ENCODE measurements at regions not wholly inside any gene's neighbourhood (a gene's known extent, or its start where the extent isn't known, plus 50 kb on each side); places are given as distances from the start of the nearest gene placed in this dataset.

DNA sequence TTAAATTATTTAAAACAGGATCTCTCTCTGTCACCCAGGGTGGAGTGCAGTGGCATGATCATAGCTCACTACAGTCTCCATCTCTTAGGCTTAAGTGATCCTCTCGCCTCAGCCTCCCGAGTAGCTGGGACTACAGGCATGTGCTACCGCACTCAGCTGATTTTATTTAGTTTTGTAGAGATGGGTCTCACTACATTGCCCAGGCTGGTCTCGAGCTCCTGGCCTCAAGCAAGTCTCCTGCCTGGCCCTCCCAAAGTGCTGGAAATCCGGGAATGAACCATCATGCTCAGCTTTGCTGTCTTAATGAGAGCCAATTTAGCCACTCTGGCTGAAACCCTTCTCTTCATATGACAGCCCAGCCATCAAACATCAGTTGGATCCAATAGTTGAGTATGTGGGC, 53.3 kb upstream of the NRP1 start:
- Histone ChIP-seq H3K4me3 (ENCODE audit: insufficient read depth, low read depth, low read length) (no peak overlapping the region), H3K27me3 (ENCODE audit: control insufficient read depth, insufficient read depth, low read length) (no peaks in the 10 kb centered on the region), H3K36me3 (replicated peaks; ENCODE audit: control insufficient read depth, insufficient read depth, low read length) (no peaks in the 10 kb centered on the region)
- no peak for DNase-seq

DNA sequence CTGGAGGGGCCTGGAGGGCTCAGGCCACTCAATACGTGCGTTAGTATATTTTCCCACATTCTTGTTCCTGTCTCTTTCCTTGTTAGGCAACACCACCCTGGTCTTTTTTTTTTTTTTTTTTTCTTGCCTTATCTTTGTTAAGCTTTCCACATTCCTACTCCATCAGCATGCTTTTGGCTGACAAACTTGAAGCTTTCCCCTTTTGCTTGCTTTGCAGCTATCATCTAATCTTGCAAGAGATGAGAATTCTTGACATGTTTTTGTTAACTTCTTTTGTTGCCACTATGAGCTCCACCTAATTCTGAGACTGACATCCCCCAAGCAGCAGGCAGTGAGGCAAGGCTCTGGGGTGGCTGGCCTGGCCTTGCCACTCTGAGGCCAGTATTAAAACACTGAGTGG, 52.5 kb upstream of the NRP1 start:
- no peak overlapping the region for H3K4me3 ChIP-seq (ENCODE audit: insufficient read depth, low read depth, low read length)
- H3K36me3 ChIP-seq (replicated peaks; ENCODE audit: control insufficient read depth, insufficient read depth, low read length), result no peaks in the 10 kb centered on the region
- DNase-seq, result no peak
- H3K27me3 ChIP-seq (ENCODE audit: control insufficient read depth, insufficient read depth, low read length), result no peaks in the 10 kb centered on the region

DNA sequence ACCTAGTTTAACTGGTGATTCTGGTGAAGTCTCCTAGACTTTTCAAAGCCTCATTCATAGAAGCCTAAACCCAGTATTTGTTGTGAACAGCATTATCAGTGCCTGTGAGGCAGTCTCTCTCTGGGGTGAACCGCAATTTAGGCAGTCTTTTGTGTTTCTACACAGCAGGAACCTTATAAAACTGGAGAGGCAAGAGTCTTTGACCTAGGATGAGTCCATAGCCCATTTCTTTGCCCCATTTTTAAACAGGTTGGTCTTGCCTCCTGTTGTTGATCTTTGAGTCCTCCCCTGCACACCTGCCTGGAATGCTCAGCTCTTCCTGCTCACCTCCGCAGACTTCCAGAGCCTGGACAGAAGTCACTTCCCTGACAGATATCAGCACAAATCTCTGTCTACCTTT, 51.2 kb upstream of the NRP1 start:
- no peak for DNase-seq
- Histone ChIP-seq H3K36me3 (replicated peaks; ENCODE audit: control insufficient read depth, insufficient read depth, low read length) (no peaks in the 10 kb centered on the region), H3K27me3 (ENCODE audit: control insufficient read depth, insufficient read depth, low read length) (no peaks in the 10 kb centered on the region), H3K4me3 (ENCODE audit: insufficient read depth, low read depth, low read length) (no peak overlapping the region)

DNA sequence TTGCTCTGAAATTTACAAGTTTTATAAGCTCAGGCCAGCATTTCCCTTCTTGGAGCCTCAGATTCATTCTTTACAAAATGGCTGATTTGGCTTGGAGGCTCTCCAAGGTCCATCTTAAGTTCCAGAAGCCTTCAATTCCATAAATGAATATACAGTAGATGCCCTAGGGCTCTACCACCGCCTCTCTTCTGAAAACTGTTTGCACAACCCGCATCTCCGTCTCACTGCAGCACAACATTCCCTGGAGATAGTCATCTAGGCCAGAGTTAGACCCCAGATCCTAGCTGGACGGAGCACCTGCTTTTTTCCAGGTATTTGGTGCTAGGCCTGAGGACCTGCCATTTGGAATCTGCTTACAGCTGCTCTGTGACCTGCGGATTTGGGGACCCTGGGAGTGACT, 50.5 kb upstream of the NRP1 start:
- H3K36me3 ChIP-seq (replicated peaks; ENCODE audit: control insufficient read depth, insufficient read depth, low read length), result no peaks in the 10 kb centered on the region
- H3K4me3 ChIP-seq (ENCODE audit: insufficient read depth, low read depth, low read length), result no peak overlapping the region
- no peaks in the 10 kb centered on the region for H3K27me3 ChIP-seq (ENCODE audit: control insufficient read depth, insufficient read depth, low read length)
- DNase-seq, result no peak

All from H7 (cell line).